ENCODE measurements at regions not wholly inside any gene's neighbourhood (a gene's known extent, or its start where the extent isn't known, plus 50 kb on each side); places are given as distances from the start of the nearest gene placed in this dataset.
"Not testable (repeated sequence)": the region's sequence is repeated elsewhere in the genome, so short reads cannot be mapped to it uniquely, and the experiment has no call there.

- DNase-seq (ENCODE audit: low spot score), result no peak
Observed at GRCh38 chr9:75457474-75458011, 369.2 kb downstream of the OSTF1 start.

- DNase-seq (ENCODE audit: low spot score), result not testable (repeated sequence)
Observed at GRCh38 chr9:75459311-75459710, 371.0 kb downstream of the OSTF1 start.

GRCh38 chr9:75461183-75461582 lies 372.9 kb downstream of the OSTF1 start:
- DNase-seq (ENCODE audit: low spot score), result no peak

DNA sequence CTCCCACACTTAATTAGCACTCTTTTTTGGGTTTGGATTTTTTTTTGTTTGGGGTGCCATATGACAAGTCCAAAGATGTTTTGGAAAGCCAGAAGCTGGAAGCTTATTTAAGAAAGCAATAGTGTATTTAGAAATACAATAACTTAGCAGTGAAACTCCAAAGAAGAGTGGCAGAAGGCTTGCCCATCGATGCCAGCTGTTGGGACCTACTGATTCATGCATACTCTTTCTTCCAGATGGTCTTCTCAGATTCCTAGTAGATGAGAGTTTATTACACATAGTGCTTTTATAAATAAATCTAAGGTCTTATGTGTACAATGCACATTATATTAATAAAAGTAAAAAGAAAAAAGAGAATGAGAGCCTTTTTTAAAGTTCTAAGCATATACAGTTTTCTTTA lies 374.6 kb downstream of the OSTF1 start:
- DNase-seq (ENCODE audit: low spot score), result no peak

GRCh38 chr9:75463871-75464270 lies 375.6 kb downstream of the OSTF1 start:
- DNase-seq (ENCODE audit: low spot score), result no peak

- DNase-seq (ENCODE audit: low spot score), result no peak
Observed at GRCh38 chr9:75464726-75465125, 376.4 kb downstream of the OSTF1 start.

DNA sequence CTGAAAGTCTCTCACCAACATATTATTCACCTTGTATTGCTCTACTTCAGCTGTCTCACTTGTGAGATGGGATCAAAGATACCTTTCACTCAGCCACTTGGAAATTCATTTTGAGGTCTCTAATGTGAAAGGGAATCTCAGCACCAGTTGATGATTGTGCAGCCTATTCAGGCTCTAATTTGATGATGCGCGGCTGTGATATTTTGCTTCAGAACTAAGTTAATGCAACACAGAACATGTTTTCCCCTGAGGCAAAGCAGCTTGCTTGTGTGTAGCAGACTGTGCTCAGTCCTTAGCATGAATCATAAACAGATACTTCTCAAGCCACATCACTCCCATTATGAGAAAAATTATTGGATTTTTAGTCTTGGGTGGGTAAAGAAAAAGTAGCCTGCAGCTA lies 378.8 kb downstream of the OSTF1 start:
- no peak for DNase-seq (ENCODE audit: low spot score)

DNA sequence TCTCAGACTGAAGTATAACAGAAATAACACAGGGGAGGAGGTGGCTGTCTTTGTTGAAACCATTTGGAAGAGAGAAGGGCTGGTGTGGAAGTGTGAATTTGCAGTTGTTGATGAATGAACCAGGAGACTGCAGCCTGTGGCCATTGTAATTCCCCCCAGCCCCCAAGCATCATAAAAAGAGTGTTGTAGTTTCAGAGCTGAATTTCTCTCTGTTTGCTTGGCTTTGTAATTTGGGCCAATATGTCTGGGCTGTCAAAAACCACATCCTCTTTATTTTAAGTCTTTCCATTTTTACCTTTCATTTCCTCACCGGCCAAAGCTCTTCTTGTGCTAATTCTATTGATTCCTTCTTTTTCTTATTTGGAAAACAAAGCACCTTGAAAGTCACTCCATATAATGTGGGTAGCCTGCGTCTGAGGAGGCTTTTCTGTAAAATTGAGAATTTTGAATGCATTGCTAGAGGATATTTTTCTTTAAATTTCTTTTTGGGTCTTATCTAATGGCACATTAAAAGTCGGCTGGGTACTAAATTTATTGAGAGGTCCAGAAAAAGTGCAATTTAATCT lies 383.3 kb downstream of the OSTF1 start:
- no peak for DNase-seq (ENCODE audit: low spot score)

GRCh38 chr9:75482566-75482965 lies 394.3 kb downstream of the OSTF1 start:
- no peak for DNase-seq (ENCODE audit: low spot score)

- no peak for DNase-seq (ENCODE audit: low spot score)
Observed at GRCh38 chr9:75483636-75484035, 395.3 kb downstream of the OSTF1 start.

DNA sequence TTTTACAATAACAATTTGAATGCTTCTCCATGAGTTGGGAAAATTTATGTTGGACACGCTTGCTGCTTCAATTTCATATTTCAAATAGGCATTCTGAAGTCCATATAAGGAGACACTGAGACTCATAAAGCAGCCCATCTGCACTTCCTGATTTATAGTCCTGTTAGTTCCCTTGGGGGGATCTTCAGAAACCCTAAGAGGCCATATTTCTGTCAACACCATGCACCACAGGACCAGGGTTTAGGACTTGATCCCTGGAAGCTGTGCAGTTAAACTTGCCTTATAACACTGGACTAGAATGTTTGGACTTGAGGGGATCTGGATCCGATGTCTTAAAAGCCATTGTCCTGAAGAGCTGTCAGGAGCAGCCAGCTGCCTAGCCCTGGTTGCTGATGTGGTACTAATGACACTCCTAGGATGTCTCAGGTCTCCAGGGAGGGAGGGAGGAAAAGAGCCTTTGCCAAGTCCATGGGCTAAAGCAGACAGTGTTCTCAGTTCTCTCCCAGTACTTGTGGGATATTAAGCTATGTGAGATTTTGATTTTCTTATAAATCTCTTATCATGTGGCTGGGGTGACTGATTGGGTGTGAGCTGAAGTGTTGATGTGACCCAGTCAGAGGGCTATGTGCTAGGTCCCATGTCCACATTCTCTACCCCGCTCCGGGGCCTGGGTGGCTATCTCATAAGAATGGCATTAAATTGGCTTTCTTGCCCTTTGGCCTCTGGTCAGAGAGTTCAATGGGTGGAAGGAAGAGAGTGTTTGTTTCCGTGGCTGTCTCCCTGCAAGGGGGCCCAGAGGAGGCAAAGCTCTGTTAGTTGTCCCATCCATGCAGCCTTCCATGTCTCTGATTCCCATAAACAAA lies 399.8 kb downstream of the OSTF1 start:
- DNase-seq (ENCODE audit: low spot score), result no peak

GRCh38 chr9:75488719-75489110 lies 400.4 kb downstream of the OSTF1 start:
- DNase-seq (ENCODE audit: low spot score), result no peak

DNA sequence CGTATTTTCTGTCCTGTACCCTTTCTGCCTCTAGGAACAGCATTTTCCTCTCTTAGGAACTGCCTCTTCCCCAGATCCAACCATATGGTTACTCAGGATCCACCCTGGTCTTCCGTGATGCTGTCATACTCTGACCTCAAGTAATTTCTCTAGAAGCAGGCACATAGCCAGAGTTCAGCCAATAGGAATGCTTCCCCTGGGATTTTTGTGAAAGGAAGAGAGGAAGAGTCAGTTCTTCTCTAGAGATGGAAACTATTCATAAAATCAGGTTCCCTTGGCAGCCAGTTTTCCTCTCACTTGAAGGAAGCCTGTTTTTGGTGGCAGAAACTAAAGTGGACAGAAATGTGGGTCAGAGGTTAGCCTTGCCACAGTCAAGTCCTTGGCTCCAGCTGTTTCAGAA lies 400.1 kb upstream of the PCSK5 start:
- DNase-seq (ENCODE audit: low spot score), result no peak

DNA sequence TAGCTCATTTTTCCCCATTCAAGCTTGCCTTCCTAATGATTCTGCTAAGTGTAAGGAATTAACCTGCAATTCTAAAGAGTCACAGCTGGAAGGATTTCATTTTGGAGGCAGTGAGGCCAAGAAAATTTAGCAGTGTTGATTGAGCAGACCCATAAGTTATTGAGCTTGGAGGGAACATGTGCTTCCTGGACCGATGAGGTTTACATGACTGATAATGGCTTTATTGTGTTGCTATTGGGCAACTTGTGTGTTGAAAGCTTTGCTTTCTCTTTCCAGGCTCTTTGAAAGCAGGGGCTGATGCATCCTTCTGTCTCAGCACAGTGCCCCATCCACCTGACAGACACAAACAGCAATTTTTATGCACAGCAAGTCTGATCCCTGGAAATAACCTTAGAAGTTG lies 398.9 kb upstream of the PCSK5 start:
- DNase-seq (ENCODE audit: low spot score), result no peak

- no peak for DNase-seq (ENCODE audit: low spot score)
Observed at GRCh38 chr9:75499812-75500211, 390.7 kb upstream of the PCSK5 start.

GRCh38 chr9:75500479-75500878 lies 390.0 kb upstream of the PCSK5 start:
- no peak for DNase-seq (ENCODE audit: low spot score)

DNA sequence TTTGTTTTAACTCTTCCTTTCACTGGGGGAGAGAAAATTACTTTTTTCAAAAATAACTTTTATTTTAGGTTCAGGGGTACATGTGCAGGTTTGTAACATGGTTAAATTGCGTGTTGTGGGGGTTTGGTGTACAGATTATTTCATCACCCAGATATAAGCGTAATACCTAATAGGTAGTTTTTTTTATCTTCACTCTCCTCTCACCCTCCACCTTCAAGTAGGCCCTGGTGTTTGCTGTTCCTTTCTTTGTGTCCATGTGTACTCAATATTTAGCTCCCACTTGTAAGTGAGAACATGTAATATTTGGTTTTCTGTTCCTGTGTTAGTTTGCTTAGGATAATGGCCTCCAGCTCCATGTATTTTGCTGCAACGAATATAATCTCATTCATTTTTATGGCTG lies 389.5 kb upstream of the PCSK5 start:
- not testable (repeated sequence) for DNase-seq (ENCODE audit: low spot score)

GRCh38 chr9:75504721-75505120 lies 385.8 kb upstream of the PCSK5 start:
- DNase-seq (ENCODE audit: low spot score), result no peak

DNA sequence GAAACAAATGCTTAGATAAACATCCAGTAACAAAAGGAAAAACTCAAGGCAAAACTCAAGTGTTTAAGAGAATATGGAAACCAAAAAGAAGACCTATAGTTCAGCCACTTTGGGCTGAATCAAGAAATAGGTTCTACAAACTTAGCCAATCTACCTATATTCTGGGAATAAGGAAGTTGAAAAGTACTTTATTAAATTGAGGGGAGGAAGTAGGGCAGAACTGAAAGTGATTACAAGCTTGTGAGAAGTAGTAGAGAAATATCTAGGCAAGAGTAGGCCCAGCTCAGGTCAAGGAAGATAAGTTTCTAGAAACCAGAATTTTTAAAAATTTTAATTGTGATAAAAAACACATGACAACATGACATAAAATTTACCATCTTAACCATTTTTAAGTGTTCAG lies 384.8 kb upstream of the PCSK5 start:
- no peak for DNase-seq (ENCODE audit: low spot score)

DNA sequence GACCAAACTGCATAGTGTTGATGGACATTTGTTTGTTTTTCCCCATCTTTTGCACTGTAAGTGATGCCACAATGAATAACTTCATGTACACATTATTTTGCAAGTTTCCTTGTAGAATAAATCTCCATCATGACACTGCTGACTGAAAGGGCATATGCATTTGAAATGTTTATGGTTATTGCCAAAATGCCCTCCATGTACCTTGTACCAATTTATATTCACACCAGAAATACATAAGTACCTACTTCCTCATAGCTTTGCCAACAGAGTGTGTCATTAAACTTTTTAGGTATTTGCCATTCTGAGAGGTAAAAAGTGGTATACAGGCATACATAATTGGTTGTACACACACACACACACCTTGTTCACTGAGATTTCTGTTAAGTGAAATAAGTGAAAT lies 361.0 kb upstream of the PCSK5 start:
- no peak for DNase-seq (ENCODE audit: low spot score)

- no peak for DNase-seq (ENCODE audit: low spot score)
Observed at GRCh38 chr9:75531588-75531987, 358.9 kb upstream of the PCSK5 start.

GRCh38 chr9:75532233-75533050 lies 358.0 kb upstream of the PCSK5 start:
- DNase-seq (ENCODE audit: low spot score), result no peak

DNA sequence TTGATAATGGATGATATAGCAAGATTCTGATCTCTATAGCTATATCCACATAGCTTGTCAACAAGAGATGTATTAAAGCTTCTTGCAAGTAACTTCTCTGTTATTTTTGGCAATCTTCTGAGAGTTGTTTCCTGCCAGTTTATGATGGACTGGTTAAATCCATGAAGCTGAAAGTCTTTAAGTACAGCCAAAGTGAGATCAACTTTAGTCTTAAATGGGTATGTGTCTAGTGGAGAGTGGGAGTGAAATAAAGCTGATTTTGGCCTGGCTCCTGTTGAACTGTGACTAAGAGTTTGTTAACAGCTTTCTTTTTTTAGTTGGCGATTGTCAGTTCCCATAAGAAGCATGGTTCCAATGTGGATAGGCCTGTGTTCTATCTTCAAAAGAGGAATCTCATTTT lies 350.9 kb upstream of the PCSK5 start:
- no peak for DNase-seq (ENCODE audit: low spot score)
